K562 (cell line): ENCODE measurements at regions not wholly inside any gene's neighbourhood (a gene's known extent, or its start where the extent isn't known, plus 50 kb on each side); places are given as distances from the start of the nearest gene placed in this dataset.

ENCODE experiments used
- ATAC-seq: fragments of 200-7000 bp; cut with Tn5 transposase; 3 replicates; pipeline ENCODE4 v1.9.1; 2020; ENCODE audit warnings: moderate library complexity
- BruUV-seq: library from RNA; stranded (reverse); fragments of 400-500 nt; replicated peaks from 2 replicates; lab custom pipeline; 2021; lab: Mats Ljungman, UMichigan
- CTCF ChIA-PET: fragments of 300-600 bp; formaldehyde crosslinking; extraction: SDS; loops from one replicate; lab custom pipeline; 2021; ENCODE audit warnings: low intra/inter-chr PET ratio; lab: Yijun Ruan, JAX
- POLR2A ChIA-PET: fragments of 300-600, 350-650 bp; sonication (Branson Sonifier 250); formaldehyde crosslinking; extraction: SDS; loops from one replicate; lab custom pipeline; 2021; ENCODE audit warnings: antibody characterized with exemption, inconsistent platforms; lab: Yijun Ruan, JAX
- DNase-seq, 4 experiments: peaks; one replicate each; pipeline versions ENCODE4 v3.0.0 to v3.0.0-alpha.2; 2011 to 2018; ENCODE audit warnings: low spot score in 3 of 4, mixed read lengths in 3 of 4; ENCODE audit errors: extremely low read depth in 1 of 4
- FAIRE-seq: peaks from 2 replicates; lab custom pipeline; 2011; peaks lifted over from hg19 to GRCh38; lab: Jason Lieb, UNC
- H2AFZ ChIP-seq: 2 replicates; pipeline ENCODE4 v1.6.0; 2011; ENCODE audit warnings: low read depth, low read length, control low read depth, inconsistent platforms
- H3K27ac ChIP-seq: fragments of 200-600 bp; 3 replicates; pipeline ENCODE4 v1.8.0; 2011; ENCODE audit warnings: low read depth, mild to moderate bottlenecking, control low read depth, inconsistent platforms, low read length, moderate library complexity, mixed read lengths; ENCODE audit errors: extremely low read depth
- H3K27me3 ChIP-seq, 2 experiments: fragments of 300-600 bp in 1 of 2; 2 replicates in 1 of 2; 3 replicates in 1 of 2; pipeline versions ENCODE4 v1.6.0 to v1.8.0; 2011; ENCODE audit warnings: inconsistent platforms in 2 of 2, low read length in 2 of 2, mild to moderate bottlenecking in 1 of 2, mixed read lengths in 1 of 2, moderate library complexity in 1 of 2; ENCODE audit not compliant: control insufficient read depth in 2 of 2, insufficient read depth in 2 of 2
- H3K36me3 ChIP-seq: fragments of 300-600 bp; 3 replicates; pipeline ENCODE4 v1.8.0; 2011; ENCODE audit warnings: mild to moderate bottlenecking, low read length, inconsistent platforms; ENCODE audit not compliant: control insufficient read depth, insufficient read depth
- H3K4me1 ChIP-seq, 2 experiments: fragments of 200-600 bp in 1 of 2; replicated peaks in 1 of 2; 2 replicates in 1 of 2; 3 replicates in 1 of 2; pipeline versions ENCODE4 v1.5.1 to v1.8.0; 2011; ENCODE audit warnings: inconsistent platforms in 2 of 2, low read length in 2 of 2, mild to moderate bottlenecking in 1 of 2, mixed read lengths in 1 of 2, moderate library complexity in 1 of 2; ENCODE audit not compliant: control insufficient read depth in 2 of 2, insufficient read depth in 2 of 2
- H3K4me2 ChIP-seq: 2 replicates; pipeline ENCODE4 v1.6.1; 2011; ENCODE audit warnings: low read length, control low read depth, inconsistent platforms, mixed read lengths; ENCODE audit not compliant: insufficient read depth
- H3K4me3 ChIP-seq: fragments of 200-600 bp; sonication (generic), shearing (Covaris generic); 2 replicates; pipeline ENCODE4 v1.5.1; 2016; ENCODE audit warnings: control low read depth, inconsistent platforms
- H3K79me2 ChIP-seq: fragments of 200-600 bp; 3 replicates; pipeline ENCODE4 v1.8.0; 2011; ENCODE audit warnings: low read length, inconsistent platforms; ENCODE audit not compliant: control insufficient read depth, insufficient read depth
- H3K9ac ChIP-seq, 2 experiments: 2 replicates each; pipeline versions ENCODE4 v1.6.0 to v1.6.1; 2011; ENCODE audit warnings: low read depth in 2 of 2, low read length in 2 of 2, control low read depth in 1 of 2, inconsistent platforms in 1 of 2, mild to moderate bottlenecking in 1 of 2, mixed read lengths in 1 of 2; ENCODE audit not compliant: insufficient read depth in 1 of 2
- H3K9me1 ChIP-seq: one replicate; pipeline ENCODE4 v1.6.0; 2011; ENCODE audit warnings: inconsistent platforms, mild to moderate bottlenecking, low read length, moderate library complexity; ENCODE audit not compliant: control insufficient read depth, insufficient read depth
- H3K9me3 ChIP-seq: replicated peaks from 2 replicates; pipeline ENCODE4 v1.5.1; 2011; ENCODE audit warnings: low read depth, low read length, inconsistent platforms; ENCODE audit not compliant: control insufficient read depth, insufficient read depth
- H4K20me1 ChIP-seq: replicated peaks from 2 replicates; pipeline ENCODE4 v1.6.1; 2011; ENCODE audit warnings: low read length, inconsistent platforms, mixed read lengths; ENCODE audit not compliant: control insufficient read depth, insufficient read depth
- ERF ChIP-seq: fragments of 450-650 bp; formaldehyde crosslinking; IDR thresholded peaks from 2 replicates; pipeline ENCODE4 v1.4.0; 2020; ENCODE audit warnings: mild to moderate bottlenecking, mixed read lengths
- FOXP1 ChIP-seq: sonication (generic); formaldehyde crosslinking; IDR thresholded peaks from 2 replicates; pipeline ENCODE4 v1.8.0; 2022; ENCODE audit warnings: mild to moderate bottlenecking, missing genetic modification reagents
- HMGN3 ChIP-seq: IDR thresholded peaks from 2 replicates; pipeline ENCODE4 v1.6.1; 2011; ENCODE audit warnings: borderline replicate concordance, low read depth, mild to moderate bottlenecking, mixed read lengths, low read length; ENCODE audit not compliant: insufficient read length; ENCODE audit errors: extremely low read depth
- NCOR1 ChIP-seq: fragments of 450-650 bp; IDR thresholded peaks from 2 replicates; pipeline ENCODE4 v1.6.1; 2016; ENCODE audit warnings: mild to moderate bottlenecking, moderate library complexity
- NR2C2 ChIP-seq, 2 experiments: fragments of 200-800 bp in 1 of 2; sonication (Bioruptor generic) in 1 of 2; sonication (generic) in 1 of 2; formaldehyde crosslinking in 1 of 2; IDR thresholded peaks; 2 replicates each; pipeline versions ENCODE4 v1.6.1 to v1.8.0; 2016 to 2022; ENCODE audit warnings: mild to moderate bottlenecking in 1 of 2, missing compliant biosample characterization in 1 of 2, missing genetic modification characterization in 1 of 2, missing genetic modification reagents in 1 of 2
- POLR2H ChIP-seq: IDR thresholded peaks from 2 replicates; pipeline ENCODE4 v1.6.1; 2016; ENCODE audit warnings: missing genetic modification characterization, low read depth, mild to moderate bottlenecking, control low read depth, missing compliant biosample characterization, moderate library complexity
- PURB ChIP-seq: sonication (generic); formaldehyde crosslinking; IDR thresholded peaks from 2 replicates; pipeline ENCODE4 v1.9.0; 2021; ENCODE audit warnings: low read depth, mild to moderate bottlenecking, missing genetic modification reagents
- SRSF3 ChIP-seq: fragments of 200-400 bp; formaldehyde crosslinking; IDR thresholded peaks from 2 replicates; pipeline ENCODE4 v1.6.1; 2016; ENCODE audit warnings: mild to moderate bottlenecking, low read length, moderate library complexity; ENCODE audit not compliant: insufficient read depth
- ZC3H11A ChIP-seq: IDR thresholded peaks from 2 replicates; pipeline ENCODE4 v1.6.1; 2012; ENCODE audit warnings: low read depth, low read length, improper control_type of control experiment
- ZNF395 ChIP-seq: fragments of 200-800 bp; sonication (Bioruptor generic); IDR thresholded peaks from 2 replicates; pipeline ENCODE4 v1.6.1; 2017; ENCODE audit warnings: missing genetic modification characterization, missing compliant biosample characterization
- ZNF444 ChIP-seq: fragments of 250-450 bp; sonication (Bioruptor Pico); IDR thresholded peaks from 2 replicates; pipeline ENCODE4 v1.4.0; 2020; ENCODE audit warnings: mild to moderate bottlenecking, moderate library complexity
- WGBS: fragments of 100-300 bp; shearing (Covaris generic); methylation state at CpG from one replicate; pipeline ENCODE4 v1.1.6; 2016; ENCODE audit warnings: low coverage, mixed read lengths; ENCODE audit not compliant: insufficient coverage; ENCODE audit errors: missing lambda C conversion rate; 5-methylcytosine and 5-hydroxymethylcytosine counted together
- in situ Hi-C: fragments of 300-500 bp; cut with MboI; formaldehyde crosslinking; loops from 4 replicates; pipeline ENCODE4 v1.15.0; 2018; ENCODE audit warnings: inconsistent platforms, mixed read lengths
- intact Hi-C: fragments of 100-400 bp; cut with micrococcal nuclease; formaldehyde crosslinking; loops from 2 replicates; pipeline ENCODE4 v1.14.2; 2022
- TF ChIP-seq, protein P1 (sequence below), 2 experiments: IDR thresholded peaks; 2 replicates each; pipeline ENCODE4 v1.6.1; 2011; ENCODE audit warnings: borderline replicate concordance in 1 of 2, control low read depth in 1 of 2, low read depth in 1 of 2, low read length in 1 of 2, mild to moderate bottlenecking in 1 of 2, mixed read lengths in 1 of 2, moderate library complexity in 1 of 2; ENCODE audit not compliant: insufficient read depth in 1 of 2, insufficient read length in 1 of 2, poor library complexity in 1 of 2, severe bottlenecking in 1 of 2; ENCODE audit errors: extremely low read depth in 1 of 2

- CTCF ChIA-PET: no interaction called here
- no TSS peak for BruUV-seq
- POLR2A ChIA-PET: no interaction called here
- H3K9me1 ChIP-seq: no peaks in the 10 kb centered on the region
- intact Hi-C loops: no loop called here
- H3K9ac ChIP-seq: no peak overlapping the region
- ATAC-seq: no peak
- DNase-seq: no peak
- in situ Hi-C loops: no loop called here
- H3K36me3 ChIP-seq: no peaks in the 10 kb centered on the region
- no peaks in the 10 kb centered on the region for H3K79me2 ChIP-seq
- H3K27me3 ChIP-seq: no peaks in the 10 kb centered on the region
- H4K20me1 ChIP-seq: no peaks in the 10 kb centered on the region
- FAIRE-seq: no peak
- H3K4me1 ChIP-seq: no peaks in the 10 kb centered on the region
- no peak overlapping the region for H3K4me3 ChIP-seq
- H3K9me3 ChIP-seq: no peaks in the 10 kb centered on the region
- WGBS: 3% methylated on average over 4 of the region's 4 CpGs
- no peak overlapping the region for H3K4me2 ChIP-seq
- H2AFZ ChIP-seq: no peak overlapping the region
- H3K27ac ChIP-seq: no peak overlapping the region
- TF ChIP-seq PURB (CRISPR knock-in tag) (no peak), POLR2H (no peak), NCOR1 (no peak), NR2C2 (CRISPR knock-in tag; IDR thresholded peaks at IDR 0.05) (no peak), NR2C2 (tag; IDR thresholded peaks at IDR 0.05) (no peak), FOXP1 (CRISPR knock-in tag) (no peak), ZNF395 (no peak), ZNF444 (CRISPR knock-in tag) (no peak), ZC3H11A (no peak), HMGN3 (no peak), ERF (CRISPR knock-in tag) (no peak), SRSF3 (no peak)
- TF ChIP-seq, protein P1, sequence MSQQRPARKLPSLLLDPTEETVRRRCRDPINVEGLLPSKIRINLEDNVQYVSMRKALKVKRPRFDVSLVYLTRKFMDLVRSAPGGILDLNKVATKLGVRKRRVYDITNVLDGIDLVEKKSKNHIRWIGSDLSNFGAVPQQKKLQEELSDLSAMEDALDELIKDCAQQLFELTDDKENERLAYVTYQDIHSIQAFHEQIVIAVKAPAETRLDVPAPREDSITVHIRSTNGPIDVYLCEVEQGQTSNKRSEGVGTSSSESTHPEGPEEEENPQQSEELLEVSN (IDR thresholded peaks at IDR 0.05; ENCODE audit: borderline replicate concordance in 1 of 2, extremely low read depth in 1 of 2, insufficient read depth in 1 of 2, insufficient read length in 1 of 2, low read depth in 1 of 2, low read length in 1 of 2, poor library complexity in 1 of 2, severe bottlenecking in 1 of 2): no peak
These were observed 1915.1 kb downstream of the MAT2B start for GRCh38 chr5:165420493-165420892.
